GM12878 (cell line): ENCODE measurements at regions not wholly inside any gene's neighbourhood (a gene's known extent, or its start where the extent isn't known, plus 50 kb on each side); places are given as distances from the start of the nearest gene placed in this dataset.

Source experiments
- ATAC-seq: fragments of 200-7000 bp; cut with Tn5 transposase; 3 replicates; pipeline ENCODE4 v1.9.1; 2020; ENCODE audit warnings: mild to moderate bottlenecking, moderate library complexity
- BruUV-seq: library from RNA; stranded (reverse); fragments of 400-500 nt; replicated peaks from 2 replicates; lab custom pipeline; 2021; lab: Mats Ljungman, UMichigan
- CTCF ChIA-PET: fragments of 300-600 bp; sonication (Branson Sonifier 250); formaldehyde crosslinking; extraction: SDS; loops from one replicate; lab custom pipeline; 2021; ENCODE audit warnings: inconsistent platforms; lab: Yijun Ruan, JAX
- POLR2A ChIA-PET: fragments of 350-600 bp; formaldehyde crosslinking; extraction: SDS; loops from one replicate; lab custom pipeline; 2021; ENCODE audit warnings: inconsistent platforms; lab: Charles Lee
- RAD21 ChIA-PET: fragments of 300-600 bp; sonication (Branson Sonifier 250); formaldehyde crosslinking; loops from one replicate; lab custom pipeline; 2023; ENCODE audit warnings: antibody characterized with exemption; ENCODE audit not compliant: unreplicated experiment; lab: Charles Lee
- SMC1A ChIA-PET: fragments of 300-600 bp; sonication (Branson Sonifier 250); formaldehyde crosslinking; loops from one replicate; lab custom pipeline; 2023; ENCODE audit not compliant: unreplicated experiment, uncharacterized antibody; lab: Charles Lee
- DNase-seq: peaks from one replicate; pipeline ENCODE4 v3.0.0-alpha.2; 2011; ENCODE audit warnings: low read depth, low spot score
- FAIRE-seq: peaks from 3 replicates; lab custom pipeline; 2011; peaks lifted over from hg19 to GRCh38; lab: Jason Lieb, UNC
- H2AFZ ChIP-seq: 2 replicates; pipeline ENCODE4 v1.6.0; 2011; ENCODE audit warnings: low read depth, low read length, control low read depth; ENCODE audit not compliant: control insufficient read depth
- H3K27ac ChIP-seq: 2 replicates; pipeline ENCODE4 v1.5.1; 2011; ENCODE audit warnings: control low read depth; ENCODE audit not compliant: control insufficient read depth, insufficient read depth
- H3K27me3 ChIP-seq, 2 experiments: replicated peaks in 1 of 2; 2 replicates each; pipeline versions ENCODE4 v1.6.0 to v1.6.1; 2011; ENCODE audit warnings: low read length in 1 of 2; ENCODE audit not compliant: control insufficient read depth in 2 of 2, insufficient read depth in 2 of 2
- H3K36me3 ChIP-seq, 2 experiments: 2 replicates each; pipeline ENCODE4 v1.5.1; 2011; ENCODE audit warnings: low read length in 1 of 2; ENCODE audit not compliant: control insufficient read depth in 2 of 2, insufficient read depth in 2 of 2
- H3K4me1 ChIP-seq: 2 replicates; pipeline ENCODE4 v1.6.1; 2011; ENCODE audit warnings: mild to moderate bottlenecking, low read length, moderate library complexity, mixed read lengths; ENCODE audit not compliant: control insufficient read depth, insufficient read depth
- H3K4me2 ChIP-seq: 2 replicates; pipeline ENCODE4 v1.6.0; 2011; ENCODE audit warnings: control low read depth; ENCODE audit not compliant: control insufficient read depth, insufficient read depth
- H3K4me3 ChIP-seq: fragments of 200-600 bp; sonication (generic); 2 replicates; pipeline ENCODE4 v1.5.1; 2016
- H3K79me2 ChIP-seq: 2 replicates; pipeline ENCODE4 v1.6.0; 2011; ENCODE audit warnings: low read length; ENCODE audit not compliant: control insufficient read depth, insufficient read depth
- H3K9ac ChIP-seq: 2 replicates; pipeline ENCODE4 v1.8.0; 2011; ENCODE audit warnings: low read length, control low read depth, mixed read lengths; ENCODE audit not compliant: control insufficient read depth, insufficient read depth
- H3K9me3 ChIP-seq: replicated peaks from 3 replicates; pipeline ENCODE4 v1.5.1; 2011; ENCODE audit warnings: mild to moderate bottlenecking, low read length; ENCODE audit not compliant: control insufficient read depth, insufficient read depth
- H4K20me1 ChIP-seq: 2 replicates; pipeline ENCODE4 v1.6.0; 2011; ENCODE audit not compliant: control insufficient read depth, insufficient read depth
- CBX5 ChIP-seq: sonication (generic); IDR thresholded peaks from 2 replicates; pipeline ENCODE4 v1.6.1; 2016; ENCODE audit warnings: low read depth, moderate library complexity, mild to moderate bottlenecking, inconsistent platforms
- CHD2 ChIP-seq: IDR thresholded peaks from 2 replicates; pipeline ENCODE4 v1.6.1; 2011; ENCODE audit warnings: low read depth, low read length, improper control_type of control experiment, borderline replicate concordance
- CUX1 ChIP-seq: IDR thresholded peaks from 2 replicates; pipeline ENCODE4 v1.6.1; 2012; ENCODE audit warnings: improper control_type of control experiment, low read depth, low read length; ENCODE audit not compliant: insufficient replicate concordance
- HDAC6 ChIP-seq: fragments of 200-600 bp; sonication (generic); IDR thresholded peaks from one replicate; pipeline ENCODE4 v1.8.0; 2017; ENCODE audit warnings: antibody characterized with exemption; ENCODE audit not compliant: unreplicated experiment
- IRF4 ChIP-seq: IDR thresholded peaks from 2 replicates; pipeline ENCODE4 v1.6.1; 2011; ENCODE audit warnings: low read depth, low read length
- KDM1A ChIP-seq: fragments of 200-600 bp; sonication (generic); IDR thresholded peaks from 2 replicates; pipeline ENCODE4 v1.6.1; 2016; ENCODE audit warnings: borderline replicate concordance
- MTA3 ChIP-seq: IDR thresholded peaks from 2 replicates; pipeline ENCODE4 v1.6.1; 2012; ENCODE audit warnings: low read length, inconsistent platforms, borderline replicate concordance
- MXI1 ChIP-seq: fragments of 150-350 bp; IDR thresholded peaks from 2 replicates; pipeline ENCODE4 v1.6.1; 2011; ENCODE audit warnings: low read depth, mild to moderate bottlenecking, inconsistent platforms, low read length, improper control_type of control experiment
- PBX3 ChIP-seq: IDR thresholded peaks from 2 replicates; pipeline ENCODE4 v1.6.1; 2011; ENCODE audit warnings: mild to moderate bottlenecking, low read depth, low read length, moderate library complexity; ENCODE audit not compliant: insufficient replicate concordance
- POU2F2 ChIP-seq: IDR thresholded peaks from 3 replicates; pipeline ENCODE4 v1.6.1; 2011; ENCODE audit warnings: low read depth, mild to moderate bottlenecking, low read length, borderline replicate concordance
- SIX5 ChIP-seq: IDR thresholded peaks from 2 replicates; pipeline ENCODE4 v1.6.1; 2011; ENCODE audit warnings: mild to moderate bottlenecking, low read depth, low read length, moderate library complexity; ENCODE audit not compliant: severe bottlenecking
- YBX1 ChIP-seq: fragments of 450-650 bp; IDR thresholded peaks from 2 replicates; pipeline ENCODE4 v1.6.1; 2016; ENCODE audit warnings: antibody characterized with exemption
- ZNF384 ChIP-seq: IDR thresholded peaks from 2 replicates; pipeline ENCODE4 v1.6.1; 2012; ENCODE audit warnings: low read depth, mild to moderate bottlenecking, low read length, improper control_type of control experiment, borderline replicate concordance
- ZZZ3 ChIP-seq: IDR thresholded peaks from 2 replicates; pipeline ENCODE4 v1.6.1; 2011; ENCODE audit warnings: low read depth; ENCODE audit not compliant: control insufficient read depth, insufficient read length
- WGBS: methylation state at CpG from one replicate; pipeline ENCODE4 v1.1.6; 2016; ENCODE audit warnings: low lambda C conversion rate; ENCODE audit not compliant: insufficient replicate concordance, insufficient coverage; ENCODE audit errors: missing lambda C conversion rate; 5-methylcytosine and 5-hydroxymethylcytosine counted together
- in situ Hi-C: fragments of 300-500 bp; cut with MboI; formaldehyde crosslinking; loops from 9 replicates; pipeline ENCODE4 v1.14.3; 2018; ENCODE audit warnings: mixed read lengths
- intact Hi-C: fragments of 100-400 bp; cut with micrococcal nuclease; formaldehyde crosslinking; loops from one replicate; pipeline ENCODE4 v1.14.2; 2022; ENCODE audit not compliant: unreplicated experiment

GRCh38 chr4:187777954-187778353 is 217.6 kb upstream of the ZFP42 start:
- no peak overlapping the region for H3K27ac ChIP-seq
- ATAC-seq (no peak), FAIRE-seq (no peak), DNase-seq (no peak)
- no peaks in the 10 kb centered on the region for H4K20me1 ChIP-seq
- H2AFZ ChIP-seq: no peak overlapping the region
- whole genome bisulfite sequencing: 35% methylated on average over 3 of the region's 3 CpGs
- no TSS peak for BruUV-seq
- no peak overlapping the region for H3K9ac ChIP-seq
- H3K27me3 ChIP-seq: no peaks in the 10 kb centered on the region
- TF ChIP-seq ZZZ3 (no peak), CHD2 (no peak), YBX1 (no peak), IRF4 (no peak), HDAC6 (no peak)
- H3K4me1 ChIP-seq: no peaks in the 10 kb centered on the region
- H3K36me3 ChIP-seq: no peaks in the 10 kb centered on the region
- no peaks in the 10 kb centered on the region for H3K9me3 ChIP-seq
- H3K4me2 ChIP-seq: no peak overlapping the region
- ChIA-PET POLR2A (no interaction called here), CTCF (no interaction called here), SMC1A (no interaction called here), RAD21 (no interaction called here)
- no peaks in the 10 kb centered on the region for H3K79me2 ChIP-seq
- H3K4me3 ChIP-seq: no peak overlapping the region
- in situ Hi-C loops (no loop called here), intact Hi-C loops (no loop called here)

- Histone ChIP-seq H3K4me3 (no peak overlapping the region), H3K27me3 (no peaks in the 10 kb centered on the region), H3K79me2 (no peaks in the 10 kb centered on the region), H3K9me3 (no peaks in the 10 kb centered on the region), H3K36me3 (no peaks in the 10 kb centered on the region), H3K4me1 (no peaks in the 10 kb centered on the region), H3K4me2 (no peak overlapping the region), H3K27ac (no peak overlapping the region), H2AFZ (no peak overlapping the region), H4K20me1 (no peaks in the 10 kb centered on the region), H3K9ac (no peak overlapping the region)
- ATAC-seq (no peak), DNase-seq (no peak), FAIRE-seq (no peak)
- ChIA-PET SMC1A (no interaction called here), POLR2A (no interaction called here), RAD21 (no interaction called here), CTCF (no interaction called here)
- intact Hi-C loops: no loop called here
- 2% methylated on average over 2 of the region's 2 CpGs for WGBS
- no TSS peak for BruUV-seq
- in situ Hi-C loops: no loop called here
- TF ChIP-seq SIX5 (no peak), YBX1 (no peak), POU2F2 (no peak), KDM1A (no peak), PBX3 (no peak), CUX1 (no peak), CBX5 (no peak), MXI1 (no peak), MTA3 (no peak), ZNF384 (no peak)
Observed at GRCh38 chr4:187780070-187780469, 215.5 kb upstream of the ZFP42 start.
